Right lobe of liver (tissue), 4 donors: ENCODE measurements at regions not wholly inside any gene's neighbourhood (a gene's known extent, or its start where the extent isn't known, plus 50 kb on each side); places are given as distances from the start of the nearest gene placed in this dataset.

Source experiments
- CTCF ChIP-seq, 4 donors: fragments of 200-600 bp in 3 of 4; fragments of 450-650 bp in 1 of 4; IDR thresholded peaks; one replicate each; pipeline versions ENCODE4 v1.5.1 to v1.8.0; 2016 to 2022; ENCODE audit warnings: antibody characterized with exemption in 4 of 4, mild to moderate bottlenecking in 2 of 4
- POLR2A ChIP-seq: fragments of 450-650 bp; IDR thresholded peaks from one replicate; pipeline ENCODE4 v1.6.1; 2017; ENCODE audit warnings: antibody characterized with exemption, mild to moderate bottlenecking
- donor health status: DM: no; HTN: no; CAD: no.
- donor health status: DM: no; HTN: no; CAD: no.
- donor health status: DM: no; HTN: yes; CAD: no.

DNA sequence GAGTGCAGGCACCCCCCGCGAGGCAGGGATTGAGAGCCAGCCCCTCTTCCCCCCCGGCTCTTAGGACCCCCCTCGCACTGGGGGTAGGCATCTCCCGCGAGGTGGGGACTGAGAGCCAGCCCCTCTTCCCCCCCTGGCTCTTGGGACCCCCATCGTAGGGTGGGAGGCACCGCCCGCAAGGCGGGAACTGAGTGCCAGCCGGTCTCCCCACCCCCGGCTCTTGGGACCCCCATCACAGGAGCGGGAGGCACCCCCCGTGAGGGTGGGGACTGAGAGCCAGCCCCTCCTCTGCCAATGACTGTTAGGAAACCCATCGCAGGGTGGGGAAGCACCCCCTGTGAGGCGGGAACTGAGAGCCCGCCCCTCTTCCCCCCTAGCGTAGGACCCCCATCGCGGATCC lies 363.4 kb upstream of the SPRY2 start:
- TF ChIP-seq CTCF (IDR thresholded peaks at IDR 0.05) = no peak
- TF ChIP-seq POLR2A = no peak
